H1 (cell line): ENCODE measurements at regions not wholly inside any gene's neighbourhood (a gene's known extent, or its start where the extent isn't known, plus 50 kb on each side); places are given as distances from the start of the nearest gene placed in this dataset.

Experiments used
- CHD1 ChIP-seq: IDR thresholded peaks from 2 replicates; pipeline ENCODE4 v1.6.1; 2012; ENCODE audit warnings: low read depth, low read length, improper control_type of control experiment
- CTCF ChIP-seq, 3 experiments: IDR thresholded peaks; 1 replicate in 2 of 3; 2 replicates in 1 of 3; pipeline versions ENCODE4 v1.5.1 to v1.6.1; 2011; ENCODE audit warnings: low read length in 3 of 3, mild to moderate bottlenecking in 3 of 3, inconsistent platforms in 2 of 3, low read depth in 1 of 3, moderate library complexity in 1 of 3; ENCODE audit not compliant: insufficient read depth in 1 of 3; ENCODE audit errors: control extremely low read depth in 1 of 3

- no peak for TF ChIP-seq CTCF (IDR thresholded peaks at IDR 0.05; ENCODE audit: control extremely low read depth in 1 of 3, insufficient read depth in 1 of 3, low read depth in 1 of 3, low read length in 3 of 3)
- no peak for TF ChIP-seq CHD1
Measured at GRCh38 chr22:48800036-48800885, 1027.4 kb downstream of the BRD1 start (continued).
